Activated T-cell treated with anti-CD3 and anti-CD28 coated beads, Interleukin-2, amount 50 U/mL, for 4 hours (primary cell): ENCODE measurements at regions not wholly inside any gene's neighbourhood (a gene's known extent, or its start where the extent isn't known, plus 50 kb on each side); places are given as distances from the start of the nearest gene placed in this dataset.
"Not testable (repeated sequence)": the region's sequence is repeated elsewhere in the genome, so short reads cannot be mapped to it uniquely, and the experiment has no call there.

Experiments used
- ATAC-seq, 2 donors: fragments of 200-7000 bp; cut with Tn5 transposase; one replicate each; pipeline ENCODE4 v1.10.0; 2021
- DNase-seq: peaks from one replicate; pipeline ENCODE4 v3.0.0-alpha.2; 2020
- H3K27me3 Mint-ChIP-seq: one replicate; pipeline ENCODE4 v1.8.0; 2021; ENCODE audit warnings: low read depth, mixed read lengths
- H3K36me3 Mint-ChIP-seq: one replicate; pipeline ENCODE4 v1.8.0; 2022; ENCODE audit warnings: mixed read lengths; ENCODE audit not compliant: insufficient read depth
- H3K4me1 Mint-ChIP-seq: one replicate; pipeline ENCODE4 v1.8.0; 2021; ENCODE audit warnings: low read depth, mixed read lengths
- H3K4me3 Mint-ChIP-seq: one replicate; pipeline ENCODE4 v1.8.0; 2021; ENCODE audit warnings: mild to moderate bottlenecking, moderate library complexity, mixed read lengths
- H3K9me3 Mint-ChIP-seq: one replicate; pipeline ENCODE4 v1.8.0; 2021; ENCODE audit warnings: mixed read lengths

DNA sequence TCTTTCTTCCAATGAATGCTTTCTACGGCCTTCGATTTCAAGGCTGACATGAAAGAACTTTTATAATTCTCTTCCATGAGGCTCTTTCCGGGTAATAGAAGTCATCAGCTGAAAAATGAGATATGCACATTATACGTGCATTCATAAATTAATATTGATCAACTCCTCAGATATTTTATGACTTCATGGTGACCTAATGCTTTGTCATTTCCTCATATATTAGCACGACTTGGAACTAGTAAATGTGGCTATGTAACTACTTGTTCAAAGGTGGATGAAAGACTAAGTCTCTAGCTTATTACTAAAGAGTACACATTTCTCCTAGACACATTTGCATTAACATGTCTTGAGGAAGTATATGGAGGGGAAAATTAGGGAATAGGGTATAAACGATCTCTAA, 168.8 kb downstream of the HDGFL1 start:
- H3K4me3 Mint-ChIP-seq = no peak overlapping the region
- no peak for DNase-seq
- no peaks in the 10 kb centered on the region for H3K36me3 Mint-ChIP-seq
- peaks cover 13% of the 10 kb centered on the region for H3K9me3 Mint-ChIP-seq
- ATAC-seq = no peak
- H3K4me1 Mint-ChIP-seq = no peaks in the 10 kb centered on the region
- H3K27me3 Mint-ChIP-seq = no peaks in the 10 kb centered on the region

DNA sequence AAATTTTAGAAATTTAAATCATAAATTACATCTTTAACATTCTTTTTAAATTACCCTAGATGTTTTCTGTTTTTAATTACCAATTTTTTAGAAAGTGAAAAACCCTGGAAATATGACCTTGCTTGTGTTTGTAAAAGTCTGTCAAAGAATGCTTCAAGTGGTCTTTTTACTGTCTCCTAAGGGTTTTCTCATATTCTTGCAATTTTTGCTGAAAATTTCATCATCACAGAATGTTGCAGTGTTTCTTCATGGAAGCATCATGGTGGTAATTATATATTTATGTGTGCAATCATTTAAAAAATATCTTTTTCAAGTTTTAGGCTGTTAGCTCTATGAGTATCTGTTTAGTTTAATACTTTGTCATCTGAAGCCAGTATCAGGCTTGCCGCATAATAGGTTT, 178.2 kb downstream of the HDGFL1 start:
- Mint-ChIP-seq H3K27me3 (no peaks in the 10 kb centered on the region), H3K4me1 (no peaks in the 10 kb centered on the region), H3K4me3 (no peak overlapping the region), H3K36me3 (no peaks in the 10 kb centered on the region), H3K9me3 (peaks cover 6% of the 10 kb centered on the region)
- ATAC-seq = no peak
- DNase-seq = no peak

- DNase-seq = no peak
- H3K9me3 Mint-ChIP-seq = peaks cover 4% of the 10 kb centered on the region
Observed at GRCh38 chr6:22748681-22749080, 179.3 kb downstream of the HDGFL1 start.

DNA sequence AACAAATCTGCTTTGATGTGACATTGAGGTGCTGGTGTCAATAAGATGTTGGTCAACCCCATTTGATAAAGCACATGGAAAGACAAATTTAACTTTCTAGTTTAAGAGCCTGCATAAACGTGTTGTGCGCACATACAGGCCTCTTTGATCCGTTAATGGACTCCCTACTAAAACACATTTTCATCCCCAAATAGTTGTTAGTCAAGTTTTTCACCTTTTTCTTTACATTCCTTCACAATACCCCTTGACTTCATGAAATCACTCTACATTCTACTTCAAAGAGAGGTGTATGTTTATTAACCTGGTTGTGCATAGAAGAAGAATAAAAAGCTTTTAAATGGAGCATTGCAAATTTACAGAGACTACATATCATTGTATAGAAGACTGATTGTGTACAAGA, 180.3 kb downstream of the HDGFL1 start:
- Mint-ChIP-seq H3K4me3 (no peak overlapping the region), H3K36me3 (no peaks in the 10 kb centered on the region), H3K4me1 (no peaks in the 10 kb centered on the region), H3K9me3 (peaks cover 4% of the 10 kb centered on the region), H3K27me3 (no peaks in the 10 kb centered on the region)
- DNase-seq (no peak), ATAC-seq (no peak)

More at GRCh38 chr6:22748681-22749080, 179.3 kb downstream of the HDGFL1 start:
- no peak overlapping the region for H3K4me3 Mint-ChIP-seq
- ATAC-seq = no peak
- no peaks in the 10 kb centered on the region for H3K4me1 Mint-ChIP-seq
- H3K36me3 Mint-ChIP-seq = no peaks in the 10 kb centered on the region
- no peaks in the 10 kb centered on the region for H3K27me3 Mint-ChIP-seq

DNA sequence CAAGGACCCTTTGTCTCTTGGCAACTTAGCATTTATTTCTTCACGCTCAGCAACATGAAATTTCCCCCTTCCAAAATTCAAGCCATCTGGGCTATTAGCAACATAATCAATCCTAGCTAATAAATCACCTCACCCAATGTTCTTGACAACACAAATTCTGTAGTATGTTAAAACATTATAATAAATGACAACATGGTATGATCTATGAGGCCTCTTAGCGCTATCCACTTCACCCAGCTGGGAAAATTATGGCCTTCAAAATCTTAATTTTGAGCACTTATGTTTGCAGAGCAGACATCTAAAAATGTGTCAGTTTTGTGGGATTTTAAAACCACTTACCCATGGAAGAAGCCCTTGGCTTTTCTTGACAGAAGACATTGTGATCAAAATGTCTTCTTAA, 181.9 kb downstream of the HDGFL1 start:
- H3K9me3 Mint-ChIP-seq = peaks cover 4% of the 10 kb centered on the region
- no peak overlapping the region for H3K4me3 Mint-ChIP-seq
- no peak for DNase-seq
- ATAC-seq = no peak
- no peaks in the 10 kb centered on the region for H3K4me1 Mint-ChIP-seq
- H3K27me3 Mint-ChIP-seq = no peaks in the 10 kb centered on the region
- no peaks in the 10 kb centered on the region for H3K36me3 Mint-ChIP-seq

DNA sequence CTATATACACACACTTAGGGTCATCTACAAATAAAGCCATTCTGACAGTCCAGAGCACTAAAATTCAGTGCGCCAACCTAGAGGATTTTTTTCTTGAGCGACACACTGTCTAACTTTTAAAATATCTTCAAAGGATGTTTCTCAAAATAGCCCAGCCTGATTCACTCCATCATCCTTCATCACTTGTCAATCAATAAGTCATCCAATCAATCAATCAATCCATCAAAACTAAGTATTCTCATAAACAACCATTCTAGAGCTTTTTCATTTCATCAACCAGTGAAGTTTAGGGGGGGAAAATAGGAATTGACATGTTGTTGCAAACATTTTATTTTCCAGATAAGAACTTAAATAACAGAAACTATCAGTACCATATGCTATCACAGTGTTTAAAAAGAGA, 183.2 kb downstream of the HDGFL1 start:
- Mint-ChIP-seq H3K4me1 (no peaks in the 10 kb centered on the region), H3K36me3 (no peaks in the 10 kb centered on the region), H3K4me3 (no peak overlapping the region), H3K9me3 (peaks cover 4% of the 10 kb centered on the region), H3K27me3 (no peaks in the 10 kb centered on the region)
- ATAC-seq (no peak), DNase-seq (no peak)

DNA sequence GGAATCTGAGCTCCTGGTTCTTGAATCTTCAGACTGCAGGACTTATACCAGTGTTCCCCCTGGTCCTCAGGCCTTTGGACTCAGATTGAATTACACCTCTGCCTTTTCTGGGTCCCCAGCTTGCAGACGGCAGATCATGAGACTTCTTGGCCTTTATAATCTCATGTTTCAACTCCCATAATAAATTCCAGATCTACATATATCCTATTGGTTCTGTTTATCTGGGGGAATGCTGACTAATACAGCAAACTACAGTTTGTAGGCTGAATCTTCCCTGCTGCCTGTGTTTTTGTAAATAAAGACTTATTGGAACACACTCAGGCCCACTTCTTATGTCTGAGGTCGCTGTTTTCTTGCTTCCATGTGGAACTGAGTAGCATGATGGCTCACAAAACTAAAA, 184.7 kb downstream of the HDGFL1 start:
- DNase-seq = no peak
- Mint-ChIP-seq H3K9me3 (peaks cover 4% of the 10 kb centered on the region), H3K4me1 (no peaks in the 10 kb centered on the region), H3K27me3 (no peaks in the 10 kb centered on the region), H3K4me3 (no peak overlapping the region), H3K36me3 (no peaks in the 10 kb centered on the region)
- no peak for ATAC-seq

DNA sequence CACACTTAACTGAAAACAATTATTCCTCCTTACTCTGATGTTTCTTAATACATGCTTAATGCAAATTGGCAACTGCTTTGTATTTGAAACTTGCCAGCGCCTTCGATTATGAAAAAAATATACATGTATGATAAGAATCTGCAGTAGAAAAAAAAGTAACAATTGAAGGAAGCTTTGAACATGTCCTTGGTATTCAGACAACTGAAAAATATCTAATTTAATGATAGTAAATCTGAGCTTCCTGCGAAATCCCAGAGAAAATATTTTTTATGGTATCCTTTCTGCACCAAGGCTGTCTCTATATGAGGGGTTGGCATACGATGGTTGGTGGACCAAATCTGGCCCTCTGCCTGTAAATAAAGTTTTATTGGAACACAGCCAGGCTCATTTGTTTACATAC, 186.2 kb downstream of the HDGFL1 start:
- H3K4me1 Mint-ChIP-seq = no peaks in the 10 kb centered on the region
- peaks cover 4% of the 10 kb centered on the region for H3K9me3 Mint-ChIP-seq
- DNase-seq (no peak), ATAC-seq (no peak)
- H3K4me3 Mint-ChIP-seq = no peak overlapping the region
- no peaks in the 10 kb centered on the region for H3K27me3 Mint-ChIP-seq
- no peaks in the 10 kb centered on the region for H3K36me3 Mint-ChIP-seq

- Mint-ChIP-seq H3K36me3 (no peaks in the 10 kb centered on the region), H3K27me3 (no peaks in the 10 kb centered on the region), H3K4me3 (no peak overlapping the region), H3K9me3 (peaks cover 4% of the 10 kb centered on the region), H3K4me1 (no peaks in the 10 kb centered on the region)
- DNase-seq (no peak), ATAC-seq (no peak)
Observed at GRCh38 chr6:22756365-22756764, 187.0 kb downstream of the HDGFL1 start.

DNA sequence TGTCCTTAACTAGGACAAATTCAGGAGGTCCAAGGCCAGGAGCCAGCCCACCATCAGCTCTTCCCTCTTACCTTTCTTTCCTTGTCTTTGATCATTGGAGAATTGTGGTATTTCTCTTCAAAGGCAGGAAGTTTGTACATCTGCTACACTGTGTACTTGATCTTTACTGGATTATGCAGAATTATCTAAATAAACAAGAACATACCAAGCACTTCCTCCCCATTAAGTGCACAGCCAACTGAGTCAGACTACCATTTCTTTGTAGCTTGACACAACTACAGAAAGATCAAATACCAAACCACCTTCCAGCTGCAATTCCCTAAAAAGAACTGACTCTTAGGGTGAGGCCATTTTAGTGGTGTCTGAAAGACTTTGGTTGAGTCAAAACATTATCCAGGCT, 195.1 kb downstream of the HDGFL1 start:
- DNase-seq = no peak
- no peak for ATAC-seq
- H3K9me3 Mint-ChIP-seq = peaks cover 6% of the 10 kb centered on the region
- no peak overlapping the region for H3K4me3 Mint-ChIP-seq
- no peaks in the 10 kb centered on the region for H3K27me3 Mint-ChIP-seq
- H3K36me3 Mint-ChIP-seq = no peaks in the 10 kb centered on the region
- no peaks in the 10 kb centered on the region for H3K4me1 Mint-ChIP-seq

DNA sequence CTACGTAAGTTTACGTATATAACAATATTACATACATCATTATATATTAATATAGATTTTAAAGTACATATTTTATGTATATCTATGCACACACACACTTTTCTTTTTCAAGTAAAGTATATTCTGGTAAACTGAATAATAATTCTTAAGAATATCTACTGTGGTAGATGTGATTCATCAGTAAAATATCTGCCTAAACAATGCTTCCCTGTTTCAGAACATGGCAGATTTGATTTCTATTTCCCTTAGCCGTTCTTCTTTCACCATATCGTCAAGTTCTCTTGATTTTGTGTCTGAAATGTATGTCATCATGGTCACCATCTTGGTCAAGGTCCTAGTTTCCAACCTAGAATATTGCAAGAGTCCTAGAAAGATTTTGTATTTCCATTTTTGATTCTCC, 195.6 kb downstream of the HDGFL1 start:
- no peaks in the 10 kb centered on the region for H3K4me1 Mint-ChIP-seq
- peaks cover 8% of the 10 kb centered on the region for H3K9me3 Mint-ChIP-seq
- ATAC-seq (no peak), DNase-seq (no peak)
- H3K27me3 Mint-ChIP-seq = no peaks in the 10 kb centered on the region
- H3K4me3 Mint-ChIP-seq = no peak overlapping the region
- H3K36me3 Mint-ChIP-seq = no peaks in the 10 kb centered on the region

DNA sequence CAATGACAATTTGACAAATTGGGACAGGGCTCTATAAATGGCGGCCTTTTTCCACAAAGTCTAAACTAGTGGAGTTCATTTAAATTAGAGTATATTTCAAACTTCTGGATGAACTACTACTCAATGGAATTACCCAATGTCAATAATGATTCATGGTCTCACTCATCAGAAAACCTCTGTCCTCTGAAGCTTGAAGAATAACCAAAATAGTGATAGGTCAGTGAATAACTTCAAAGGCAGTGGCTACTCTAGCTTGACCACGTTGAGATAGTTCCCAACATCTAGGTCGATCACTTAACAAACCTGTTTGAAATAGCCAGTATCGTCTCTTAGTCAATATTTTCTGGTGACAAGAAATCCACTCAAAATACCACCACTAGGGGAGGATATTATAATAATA, 197.6 kb downstream of the HDGFL1 start:
- peaks cover 11% of the 10 kb centered on the region for H3K9me3 Mint-ChIP-seq
- no peak overlapping the region for H3K4me3 Mint-ChIP-seq
- DNase-seq = no peak
- H3K27me3 Mint-ChIP-seq = no peaks in the 10 kb centered on the region
- ATAC-seq = no peak
- H3K36me3 Mint-ChIP-seq = no peaks in the 10 kb centered on the region
- H3K4me1 Mint-ChIP-seq = no peaks in the 10 kb centered on the region

DNA sequence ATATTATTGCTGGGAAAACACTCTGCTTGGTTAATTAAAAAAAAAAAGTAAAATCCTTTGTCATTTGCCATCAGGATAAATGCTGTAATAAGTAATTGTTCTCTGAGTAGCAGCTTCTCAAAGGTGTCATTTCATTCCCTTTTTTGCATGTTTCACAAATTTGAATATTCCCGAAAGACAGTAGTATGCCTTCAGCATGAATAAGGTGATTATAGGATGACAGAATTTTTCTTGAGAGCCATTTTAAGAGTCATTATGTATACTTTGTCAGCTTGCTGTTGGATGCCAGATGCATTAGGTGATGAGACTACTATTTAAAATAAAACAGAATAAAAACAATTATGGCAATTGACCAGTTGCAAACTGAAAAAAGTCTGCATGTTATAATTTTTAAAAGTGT, 200.7 kb downstream of the HDGFL1 start:
- Mint-ChIP-seq H3K36me3 (no peaks in the 10 kb centered on the region), H3K4me1 (no peaks in the 10 kb centered on the region), H3K27me3 (no peaks in the 10 kb centered on the region), H3K4me3 (no peak overlapping the region), H3K9me3 (peaks cover 11% of the 10 kb centered on the region)
- ATAC-seq (no peak), DNase-seq (no peak)

- Mint-ChIP-seq H3K4me1 (no peaks in the 10 kb centered on the region), H3K27me3 (no peaks in the 10 kb centered on the region), H3K9me3 (peaks cover 20% of the 10 kb centered on the region), H3K4me3 (no peak overlapping the region), H3K36me3 (no peaks in the 10 kb centered on the region)
- ATAC-seq = no peak
- DNase-seq = no peak
Observed at GRCh38 chr6:22774129-22774528, 204.8 kb downstream of the HDGFL1 start.

- not testable (repeated sequence) for H3K36me3 Mint-ChIP-seq, H3K27me3 Mint-ChIP-seq, DNase-seq, ATAC-seq, H3K4me3 Mint-ChIP-seq, H3K4me1 Mint-ChIP-seq
- peaks cover 20% of the 10 kb centered on the region for H3K9me3 Mint-ChIP-seq
Observed at GRCh38 chr6:22778438-22778837, 209.1 kb downstream of the HDGFL1 start.

DNA sequence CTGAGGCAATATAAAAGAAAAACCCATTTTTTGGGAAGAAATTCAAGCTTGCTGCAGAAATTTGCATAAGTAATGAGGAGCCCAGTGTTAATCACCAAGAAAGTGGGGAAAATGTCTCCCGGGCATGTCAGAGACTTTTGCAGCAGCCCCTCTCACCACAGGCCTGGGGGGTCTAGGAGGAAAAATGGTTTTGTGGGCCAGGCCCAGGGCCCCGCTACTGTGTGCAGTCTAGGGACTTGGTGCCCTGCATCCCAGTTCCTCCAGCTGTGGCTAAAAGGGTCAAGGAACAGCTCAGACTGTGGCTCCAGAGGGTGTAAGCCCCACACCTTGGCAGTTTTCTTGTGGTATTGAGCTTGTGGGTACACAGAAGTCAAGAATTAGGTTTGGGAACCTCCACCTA, 209.7 kb downstream of the HDGFL1 start:
- DNase-seq (no peak), ATAC-seq (no peak)
- Mint-ChIP-seq H3K9me3 (peaks cover 20% of the 10 kb centered on the region), H3K27me3 (no peaks in the 10 kb centered on the region), H3K4me1 (no peaks in the 10 kb centered on the region), H3K4me3 (no peak overlapping the region), H3K36me3 (no peaks in the 10 kb centered on the region)
